Transverse colon (tissue), 4 donors: ENCODE measurements at regions not wholly inside any gene's neighbourhood (a gene's known extent, or its start where the extent isn't known, plus 50 kb on each side); places are given as distances from the start of the nearest gene placed in this dataset.

Experiments
- EP300 ChIP-seq: sonication (generic); formaldehyde crosslinking; IDR thresholded peaks from one replicate; pipeline ENCODE4 v1.6.1; 2017; ENCODE audit warnings: antibody characterized with exemption, low read depth
- POLR2A ChIP-seq: fragments of 450-650 bp; IDR thresholded peaks from one replicate; pipeline ENCODE4 v1.6.1; 2016; ENCODE audit warnings: antibody characterized with exemption, mild to moderate bottlenecking, moderate library complexity
- POLR2AphosphoS5 ChIP-seq, 3 donors: sonication (generic); formaldehyde crosslinking; IDR thresholded peaks; one replicate each; pipeline ENCODE4 v1.6.1; 2016; ENCODE audit warnings: antibody characterized with exemption in 3 of 3
- TF ChIP-seq, protein P1 (sequence below), 5 experiments: fragments of 200-600 bp in 3 of 5; fragments of 450-650 bp in 2 of 5; sonication (generic) in 3 of 5; IDR thresholded peaks; 1 replicate in 2 of 5; 2 replicates in 3 of 5; pipeline ENCODE4 v1.5.1; 2016 to 2017; ENCODE audit warnings: antibody characterized with exemption in 5 of 5, inconsistent platforms in 3 of 5, mild to moderate bottlenecking in 2 of 5, moderate library complexity in 1 of 5

DNA sequence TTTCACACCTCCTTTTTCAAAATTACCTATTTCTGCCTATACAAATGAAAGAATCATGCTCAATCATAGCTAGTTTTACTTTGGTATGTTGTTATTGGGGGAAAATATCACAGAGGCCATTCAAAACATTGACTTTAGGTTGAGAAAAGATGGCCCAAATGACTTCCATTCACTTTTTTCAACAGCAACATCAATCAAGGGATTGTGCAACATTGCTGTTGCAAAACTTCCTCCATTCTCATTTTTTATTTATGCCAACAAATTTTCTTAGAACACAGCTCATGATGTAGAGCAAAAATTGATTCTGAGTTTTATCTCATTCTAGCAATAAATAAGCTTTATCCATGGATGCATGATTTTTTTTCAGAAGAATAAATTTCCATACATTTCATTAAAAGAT is 93.6 kb upstream of the RORB start:
- TF ChIP-seq POLR2AphosphoS5 (IDR thresholded peaks at IDR 0.05) (no peak), POLR2A (no peak), EP300 (no peak)
- TF ChIP-seq, protein P1, sequence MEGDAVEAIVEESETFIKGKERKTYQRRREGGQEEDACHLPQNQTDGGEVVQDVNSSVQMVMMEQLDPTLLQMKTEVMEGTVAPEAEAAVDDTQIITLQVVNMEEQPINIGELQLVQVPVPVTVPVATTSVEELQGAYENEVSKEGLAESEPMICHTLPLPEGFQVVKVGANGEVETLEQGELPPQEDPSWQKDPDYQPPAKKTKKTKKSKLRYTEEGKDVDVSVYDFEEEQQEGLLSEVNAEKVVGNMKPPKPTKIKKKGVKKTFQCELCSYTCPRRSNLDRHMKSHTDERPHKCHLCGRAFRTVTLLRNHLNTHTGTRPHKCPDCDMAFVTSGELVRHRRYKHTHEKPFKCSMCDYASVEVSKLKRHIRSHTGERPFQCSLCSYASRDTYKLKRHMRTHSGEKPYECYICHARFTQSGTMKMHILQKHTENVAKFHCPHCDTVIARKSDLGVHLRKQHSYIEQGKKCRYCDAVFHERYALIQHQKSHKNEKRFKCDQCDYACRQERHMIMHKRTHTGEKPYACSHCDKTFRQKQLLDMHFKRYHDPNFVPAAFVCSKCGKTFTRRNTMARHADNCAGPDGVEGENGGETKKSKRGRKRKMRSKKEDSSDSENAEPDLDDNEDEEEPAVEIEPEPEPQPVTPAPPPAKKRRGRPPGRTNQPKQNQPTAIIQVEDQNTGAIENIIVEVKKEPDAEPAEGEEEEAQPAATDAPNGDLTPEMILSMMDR (IDR thresholded peaks at IDR 0.05) = no peak
